HL-60 (cell line): ENCODE measurements at regions not wholly inside any gene's neighbourhood (a gene's known extent, or its start where the extent isn't known, plus 50 kb on each side); places are given as distances from the start of the nearest gene placed in this dataset.
"Not testable (repeated sequence)": the region's sequence is repeated elsewhere in the genome, so short reads cannot be mapped to it uniquely, and the experiment has no call there.

Source experiments
- CTCF ChIP-seq: IDR thresholded peaks from one replicate; pipeline ENCODE4 v1.5.1; 2011; ENCODE audit warnings: low read length, control low read depth, inconsistent platforms; ENCODE audit not compliant: insufficient read depth
- GABPA ChIP-seq: IDR thresholded peaks from 2 replicates; pipeline ENCODE4 v1.6.1; 2012; ENCODE audit warnings: low read depth

- TF ChIP-seq GABPA, CTCF: not testable (repeated sequence)
These were observed 190.1 kb downstream of the SPIN4 start for GRCh38 chrX:63160994-63161393.
